ENCODE measurements at regions not wholly inside any gene's neighbourhood (a gene's known extent, or its start where the extent isn't known, plus 50 kb on each side); places are given as distances from the start of the nearest gene placed in this dataset.

GRCh38 chr21:28489162-28489561 is 503.5 kb downstream of the LTN1 start:
- TF ChIP-seq CTCF (conservative IDR thresholded peaks at IDR 0.05; ENCODE audit: low read length) (no peak), EZH2phosphoT487 (IDR thresholded peaks at IDR 0.05; ENCODE audit: borderline replicate concordance) (no peak)

Measured in Loucy (cell line).